K562 (cell line): ENCODE measurements at regions not wholly inside any gene's neighbourhood (a gene's known extent, or its start where the extent isn't known, plus 50 kb on each side); places are given as distances from the start of the nearest gene placed in this dataset.

Experiments used
- ATAC-seq: fragments of 200-7000 bp; cut with Tn5 transposase; 3 replicates; pipeline ENCODE4 v1.9.1; 2020; ENCODE audit warnings: moderate library complexity
- BruUV-seq: library from RNA; stranded (reverse); fragments of 400-500 nt; replicated peaks from 2 replicates; lab custom pipeline; 2021; lab: Mats Ljungman, UMichigan
- CTCF ChIA-PET: fragments of 300-600 bp; formaldehyde crosslinking; extraction: SDS; loops from one replicate; lab custom pipeline; 2021; ENCODE audit warnings: low intra/inter-chr PET ratio; lab: Yijun Ruan, JAX
- POLR2A ChIA-PET: fragments of 300-600, 350-650 bp; sonication (Branson Sonifier 250); formaldehyde crosslinking; extraction: SDS; loops from one replicate; lab custom pipeline; 2021; ENCODE audit warnings: antibody characterized with exemption, inconsistent platforms; lab: Yijun Ruan, JAX
- DNase-seq, 4 experiments: peaks; one replicate each; pipeline versions ENCODE4 v3.0.0 to v3.0.0-alpha.2; 2011 to 2018; ENCODE audit warnings: low spot score in 3 of 4, mixed read lengths in 3 of 4; ENCODE audit errors: extremely low read depth in 1 of 4
- FAIRE-seq: peaks from 2 replicates; lab custom pipeline; 2011; peaks lifted over from hg19 to GRCh38; lab: Jason Lieb, UNC
- H2AFZ ChIP-seq: 2 replicates; pipeline ENCODE4 v1.6.0; 2011; ENCODE audit warnings: low read depth, low read length, control low read depth, inconsistent platforms
- H3K27ac ChIP-seq: fragments of 200-600 bp; 3 replicates; pipeline ENCODE4 v1.8.0; 2011; ENCODE audit warnings: low read depth, mild to moderate bottlenecking, control low read depth, inconsistent platforms, low read length, moderate library complexity, mixed read lengths; ENCODE audit errors: extremely low read depth
- H3K27me3 ChIP-seq, 2 experiments: fragments of 300-600 bp in 1 of 2; 2 replicates in 1 of 2; 3 replicates in 1 of 2; pipeline versions ENCODE4 v1.6.0 to v1.8.0; 2011; ENCODE audit warnings: inconsistent platforms in 2 of 2, low read length in 2 of 2, mild to moderate bottlenecking in 1 of 2, mixed read lengths in 1 of 2, moderate library complexity in 1 of 2; ENCODE audit not compliant: control insufficient read depth in 2 of 2, insufficient read depth in 2 of 2
- H3K36me3 ChIP-seq: fragments of 300-600 bp; 3 replicates; pipeline ENCODE4 v1.8.0; 2011; ENCODE audit warnings: mild to moderate bottlenecking, low read length, inconsistent platforms; ENCODE audit not compliant: control insufficient read depth, insufficient read depth
- H3K4me1 ChIP-seq, 2 experiments: fragments of 200-600 bp in 1 of 2; replicated peaks in 1 of 2; 2 replicates in 1 of 2; 3 replicates in 1 of 2; pipeline versions ENCODE4 v1.5.1 to v1.8.0; 2011; ENCODE audit warnings: inconsistent platforms in 2 of 2, low read length in 2 of 2, mild to moderate bottlenecking in 1 of 2, mixed read lengths in 1 of 2, moderate library complexity in 1 of 2; ENCODE audit not compliant: control insufficient read depth in 2 of 2, insufficient read depth in 2 of 2
- H3K4me2 ChIP-seq: 2 replicates; pipeline ENCODE4 v1.6.1; 2011; ENCODE audit warnings: low read length, control low read depth, inconsistent platforms, mixed read lengths; ENCODE audit not compliant: insufficient read depth
- H3K4me3 ChIP-seq: fragments of 200-600 bp; sonication (generic), shearing (Covaris generic); 2 replicates; pipeline ENCODE4 v1.5.1; 2016; ENCODE audit warnings: control low read depth, inconsistent platforms
- H3K79me2 ChIP-seq: fragments of 200-600 bp; 3 replicates; pipeline ENCODE4 v1.8.0; 2011; ENCODE audit warnings: low read length, inconsistent platforms; ENCODE audit not compliant: control insufficient read depth, insufficient read depth
- H3K9ac ChIP-seq, 2 experiments: 2 replicates each; pipeline versions ENCODE4 v1.6.0 to v1.6.1; 2011; ENCODE audit warnings: low read depth in 2 of 2, low read length in 2 of 2, control low read depth in 1 of 2, inconsistent platforms in 1 of 2, mild to moderate bottlenecking in 1 of 2, mixed read lengths in 1 of 2; ENCODE audit not compliant: insufficient read depth in 1 of 2
- H3K9me1 ChIP-seq: one replicate; pipeline ENCODE4 v1.6.0; 2011; ENCODE audit warnings: inconsistent platforms, mild to moderate bottlenecking, low read length, moderate library complexity; ENCODE audit not compliant: control insufficient read depth, insufficient read depth
- H3K9me3 ChIP-seq: replicated peaks from 2 replicates; pipeline ENCODE4 v1.5.1; 2011; ENCODE audit warnings: low read depth, low read length, inconsistent platforms; ENCODE audit not compliant: control insufficient read depth, insufficient read depth
- H4K20me1 ChIP-seq: replicated peaks from 2 replicates; pipeline ENCODE4 v1.6.1; 2011; ENCODE audit warnings: low read length, inconsistent platforms, mixed read lengths; ENCODE audit not compliant: control insufficient read depth, insufficient read depth
- BMI1 ChIP-seq: fragments of 150-350 bp; IDR thresholded peaks from 2 replicates; pipeline ENCODE4 v1.6.1; 2014; ENCODE audit warnings: low read length
- CSDE1 ChIP-seq, 2 experiments: fragments of 450-650 bp; IDR thresholded peaks; 2 replicates each; pipeline ENCODE4 v1.6.1; 2016; ENCODE audit warnings: mild to moderate bottlenecking in 1 of 2
- E2F5 ChIP-seq: sonication (generic); formaldehyde crosslinking; IDR thresholded peaks from 2 replicates; pipeline ENCODE4 v1.8.0; 2022; ENCODE audit warnings: mild to moderate bottlenecking, missing genetic modification reagents
- MAFF ChIP-seq: IDR thresholded peaks from 2 replicates; pipeline ENCODE4 v1.6.1; 2012; ENCODE audit warnings: low read length, improper control_type of control experiment
- MCM3 ChIP-seq: fragments of 450-650 bp; IDR thresholded peaks from 2 replicates; pipeline ENCODE4 v1.6.1; 2016
- POLR2G ChIP-seq: fragments of 200-400 bp; formaldehyde crosslinking; IDR thresholded peaks from 2 replicates; pipeline ENCODE4 v1.6.1; 2017; ENCODE audit warnings: low read depth, mild to moderate bottlenecking, antibody characterized with exemption, low read length, moderate library complexity
- STAG1 ChIP-seq: sonication (generic); formaldehyde crosslinking; IDR thresholded peaks from 2 replicates; pipeline ENCODE4 v1.5.0; 2020; ENCODE audit warnings: missing genetic modification reagents, borderline replicate concordance
- ZNF347 ChIP-seq: fragments of 450-650 bp; formaldehyde crosslinking; IDR thresholded peaks from 2 replicates; pipeline ENCODE4 v1.4.0; 2020; ENCODE audit warnings: low read depth, mild to moderate bottlenecking, moderate library complexity
- ZNF354B ChIP-seq: fragments of 250-450 bp; sonication (Bioruptor Pico); IDR thresholded peaks from 2 replicates; pipeline ENCODE4 v1.4.0; 2020
- WGBS: fragments of 100-300 bp; shearing (Covaris generic); methylation state at CpG from one replicate; pipeline ENCODE4 v1.1.6; 2016; ENCODE audit warnings: low coverage, mixed read lengths; ENCODE audit not compliant: insufficient coverage; ENCODE audit errors: missing lambda C conversion rate; 5-methylcytosine and 5-hydroxymethylcytosine counted together
- in situ Hi-C: fragments of 300-500 bp; cut with MboI; formaldehyde crosslinking; loops from 4 replicates; pipeline ENCODE4 v1.15.0; 2018; ENCODE audit warnings: inconsistent platforms, mixed read lengths
- intact Hi-C: fragments of 100-400 bp; cut with micrococcal nuclease; formaldehyde crosslinking; loops from 2 replicates; pipeline ENCODE4 v1.14.2; 2022

GRCh38 chr5:12743582-12743981, 839.3 kb upstream of the CTNND2 start:
- ChIA-PET POLR2A (no interaction called here), CTCF (no interaction called here)
- FAIRE-seq (no peak), ATAC-seq (no peak), DNase-seq (no peak)
- Histone ChIP-seq H3K4me1 (no peaks in the 10 kb centered on the region), H3K9ac (no peak overlapping the region), H3K27me3 (no peaks in the 10 kb centered on the region), H3K4me3 (no peak overlapping the region), H3K27ac (no peak overlapping the region), H3K9me3 (no peaks in the 10 kb centered on the region), H2AFZ (no peak overlapping the region), H3K79me2 (no peaks in the 10 kb centered on the region), H4K20me1 (no peaks in the 10 kb centered on the region), H3K36me3 (no peaks in the 10 kb centered on the region), H3K4me2 (no peak overlapping the region), H3K9me1 (no peaks in the 10 kb centered on the region)
- in situ Hi-C loops: no loop called here
- no peak for TF ChIP-seq POLR2G
- no peak for TF ChIP-seq MAFF
- no peak for TF ChIP-seq ZNF354B
- no peak for TF ChIP-seq BMI1
- TF ChIP-seq E2F5 (CRISPR knock-in tag): no peak
- no peak for TF ChIP-seq MCM3
- TF ChIP-seq CSDE1 (IDR thresholded peaks at IDR 0.05): no peak
- no peak for TF ChIP-seq ZNF347 (CRISPR knock-in tag)
- TF ChIP-seq STAG1 (CRISPR knock-in tag): no peak
- WGBS: 61% methylated on average over 8 of the region's 9 CpGs
- intact Hi-C loops: no loop called here
- BruUV-seq: no TSS peak
